Posterior cingulate gyrus (tissue), 11 donors: ENCODE measurements at regions not wholly inside any gene's neighbourhood (a gene's known extent, or its start where the extent isn't known, plus 50 kb on each side); places are given as distances from the start of the nearest gene placed in this dataset.

Experiments
- DNase-seq, 10 donors: peaks; one replicate each; pipeline versions ENCODE4 v3.0.0 to v3.0.0-alpha.2; 2020 to 2021; ENCODE audit warnings: mixed read lengths in 3 of 10
- intact Hi-C: fragments of 100-400 bp; cut with DNase I; formaldehyde crosslinking; loops from one replicate; pipeline ENCODE4 v1.15.1; 2023

DNA sequence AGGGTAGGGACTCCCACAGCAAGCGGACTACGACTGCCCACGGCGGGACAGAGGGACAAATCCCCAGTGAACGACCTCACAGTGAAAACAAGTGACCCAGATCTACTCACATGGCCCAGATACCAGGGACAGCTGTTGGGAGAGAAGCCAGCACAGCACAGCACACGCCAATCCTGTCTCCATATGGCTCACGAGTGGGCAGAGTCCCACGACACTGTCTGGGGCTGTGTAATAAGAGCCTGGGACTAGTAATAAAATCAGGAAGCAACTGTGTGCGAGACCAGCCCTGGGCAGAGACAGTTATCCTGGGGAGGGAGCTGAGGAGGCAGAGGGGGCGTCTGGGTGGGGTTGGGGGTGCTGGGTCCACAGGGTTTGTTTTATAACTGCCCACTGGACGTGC lies 385.0 kb downstream of the CTTN start:
- DNase-seq = peak in 2 of 10 donors; percentile 17 to 75

DNA sequence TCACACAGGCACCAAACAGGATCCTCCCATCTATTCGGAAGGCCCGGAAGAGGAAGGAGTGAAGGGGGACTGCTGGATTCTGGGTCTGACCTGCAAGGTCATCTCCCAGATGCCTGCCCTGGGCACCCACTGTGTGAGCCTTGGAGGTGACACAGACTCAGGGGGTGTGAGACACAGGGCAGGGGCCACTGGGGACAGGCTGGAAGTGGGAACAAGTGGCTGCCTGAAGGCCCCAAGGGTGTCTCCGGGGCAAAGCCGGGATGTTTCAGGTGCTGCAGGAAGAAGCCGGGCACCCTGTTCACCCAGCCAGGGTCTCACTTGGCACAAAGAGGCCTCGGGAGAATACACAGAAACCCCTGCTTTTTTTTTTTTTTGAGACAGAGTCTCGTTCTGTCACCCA lies 385.5 kb downstream of the CTTN start:
- intact Hi-C loops = no loop called here
- no peak for DNase-seq

More for the DNA sequence above, 385.0 kb downstream of the CTTN start:
- intact Hi-C loops = no loop called here

DNA sequence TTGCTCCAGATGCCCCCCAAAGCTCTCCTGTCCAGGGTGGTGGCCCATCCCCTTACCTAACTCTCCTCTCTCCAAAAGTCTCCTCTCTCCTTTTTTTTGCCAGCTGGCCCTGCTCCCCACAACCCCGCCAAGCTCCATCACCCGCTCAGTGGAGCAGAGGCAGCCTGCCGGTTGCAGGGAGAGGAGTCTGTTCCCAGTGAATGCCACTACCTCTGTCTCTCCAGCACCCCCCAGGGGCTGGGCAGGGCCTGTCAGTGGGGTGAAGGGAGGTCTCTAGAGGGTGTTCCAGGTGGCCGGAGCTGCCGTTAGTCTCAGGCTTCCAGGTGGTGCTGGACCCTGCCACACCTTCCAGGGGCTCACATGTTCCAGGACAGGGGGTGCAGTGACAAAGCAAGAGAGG lies 387.0 kb downstream of the CTTN start:
- no peak for DNase-seq
- intact Hi-C loops = no loop called here

DNA sequence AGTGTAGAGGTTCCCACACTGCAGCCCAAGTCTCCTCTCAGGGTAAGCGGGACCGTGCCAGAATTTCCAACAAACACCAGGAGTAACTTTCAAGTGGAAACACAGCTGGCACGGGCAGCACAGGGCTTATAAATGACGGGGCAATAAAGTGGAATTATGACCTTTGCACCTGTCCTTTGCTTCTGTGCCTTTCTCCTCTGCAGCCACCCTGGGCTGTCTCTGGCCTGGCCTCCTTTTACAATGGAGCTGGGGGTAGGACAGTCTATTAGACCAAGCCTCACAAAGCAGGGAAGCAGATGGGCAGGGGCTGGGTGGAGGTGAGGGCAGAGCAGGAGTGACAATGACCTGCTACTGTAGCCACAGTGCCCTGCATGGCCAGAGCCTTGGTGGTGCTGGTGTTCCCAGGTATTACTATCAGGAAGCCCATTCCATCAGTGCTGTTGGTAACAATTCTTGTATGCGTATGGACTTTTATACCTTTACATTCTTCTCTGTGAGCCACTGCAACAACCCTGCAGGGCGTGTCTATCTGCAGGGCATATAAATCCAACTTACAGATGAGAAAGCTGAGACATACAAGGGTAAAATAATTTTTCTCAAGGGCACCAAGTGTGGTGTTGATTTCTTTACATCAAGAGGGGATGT lies 387.8 kb downstream of the CTTN start:
- intact Hi-C loops = no loop called here

DNA sequence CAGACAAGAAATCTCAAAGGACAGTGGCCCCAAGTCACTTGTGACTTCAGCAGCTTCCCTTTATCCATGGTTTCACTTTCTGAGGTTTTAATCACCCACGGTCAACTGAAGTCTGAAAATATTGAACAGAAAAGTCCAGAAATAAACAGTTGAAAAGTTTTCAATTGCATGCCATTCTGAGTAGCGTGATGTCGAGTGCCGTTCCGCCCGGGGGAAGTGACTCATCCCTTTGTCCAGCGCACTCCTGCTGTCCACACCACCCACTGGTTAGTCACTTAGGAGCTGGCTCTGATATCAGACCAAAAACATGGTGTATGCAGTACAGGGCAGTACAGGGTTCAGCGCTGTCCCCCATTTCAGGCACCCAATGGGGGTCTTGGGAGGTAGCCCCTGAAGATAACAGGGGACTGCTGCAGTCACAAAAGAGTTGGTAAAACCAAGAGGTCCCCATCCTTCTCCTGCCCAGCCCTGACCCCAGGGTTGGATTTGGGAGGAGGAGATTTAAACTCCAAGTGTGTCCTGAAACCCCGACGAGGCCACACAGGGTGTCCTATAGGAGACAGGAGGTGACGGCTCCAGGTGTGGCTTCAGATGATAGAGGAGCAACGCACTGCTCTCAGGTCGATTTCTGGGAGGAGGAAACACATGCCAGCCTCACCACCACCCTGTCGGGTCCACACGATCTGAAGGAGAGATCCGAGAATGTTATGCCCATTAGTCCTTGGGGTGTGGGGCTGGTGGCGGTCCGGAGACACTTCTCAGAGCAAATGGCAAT lies 390.1 kb downstream of the CTTN start:
- peak in 1 of 10 donors; percentile 82 for DNase-seq
- intact Hi-C loops = no loop called here

More for the DNA sequence above, 387.8 kb downstream of the CTTN start:
- no peak for DNase-seq

DNA sequence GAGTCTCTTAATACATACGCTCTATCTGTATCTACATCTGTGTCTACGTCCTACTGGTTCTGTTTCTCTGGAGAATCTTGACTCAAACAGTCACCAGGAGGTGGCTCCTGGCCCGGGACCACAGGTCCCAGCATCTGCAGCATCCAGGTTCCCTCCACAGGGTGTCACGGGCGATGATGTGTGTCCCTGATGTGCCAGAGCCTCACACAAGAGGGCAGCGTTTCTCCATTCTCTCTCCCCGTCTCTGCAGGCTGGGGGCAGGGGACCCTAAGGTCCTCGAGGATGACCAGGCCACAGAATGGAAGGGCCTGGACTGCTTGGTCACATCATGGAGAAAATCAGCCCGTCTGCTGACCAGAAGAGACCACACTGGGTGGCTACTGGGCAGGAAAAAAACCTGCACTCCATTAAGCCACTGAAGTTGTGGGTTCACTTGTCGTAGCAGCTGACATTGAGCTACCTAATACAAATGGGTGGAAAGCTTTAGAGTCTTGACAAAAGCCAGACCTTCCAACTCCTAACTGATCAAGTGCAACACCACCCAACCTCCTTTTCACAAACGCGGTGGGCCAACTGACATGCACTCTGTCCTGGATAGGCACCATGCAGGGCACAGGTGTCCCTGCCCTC lies 392.5 kb downstream of the CTTN start:
- no peak for DNase-seq
- intact Hi-C loops = no loop called here

DNA sequence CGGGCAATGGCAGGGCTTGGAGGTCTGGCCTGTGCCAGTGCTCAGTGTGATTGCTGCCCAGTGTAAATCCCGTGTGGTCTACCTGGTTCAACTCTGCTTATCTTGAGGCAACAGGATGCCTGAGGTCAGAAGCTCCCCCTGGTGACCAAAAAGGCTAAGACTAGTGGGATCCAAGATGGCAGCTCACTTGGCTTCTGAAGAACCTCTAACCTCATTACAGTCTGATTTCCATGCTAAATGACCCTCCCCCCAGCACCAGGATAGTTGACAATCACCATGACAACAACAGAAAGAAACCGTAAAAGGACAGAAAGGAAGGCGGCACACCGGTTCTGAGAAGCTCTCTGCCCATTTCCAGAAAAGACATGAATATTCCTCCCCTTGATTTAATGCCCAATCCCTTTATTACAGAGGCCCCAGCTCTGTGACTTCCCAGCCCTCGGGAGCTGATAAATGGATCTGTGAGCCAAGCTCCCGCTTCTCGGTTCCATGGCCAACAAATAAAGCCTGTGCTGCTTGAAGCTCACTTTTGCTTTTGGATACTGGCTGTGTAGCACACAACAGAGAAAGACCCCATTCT lies 398.4 kb downstream of the CTTN start:
- intact Hi-C loops = no loop called here
- DNase-seq = no peak

DNA sequence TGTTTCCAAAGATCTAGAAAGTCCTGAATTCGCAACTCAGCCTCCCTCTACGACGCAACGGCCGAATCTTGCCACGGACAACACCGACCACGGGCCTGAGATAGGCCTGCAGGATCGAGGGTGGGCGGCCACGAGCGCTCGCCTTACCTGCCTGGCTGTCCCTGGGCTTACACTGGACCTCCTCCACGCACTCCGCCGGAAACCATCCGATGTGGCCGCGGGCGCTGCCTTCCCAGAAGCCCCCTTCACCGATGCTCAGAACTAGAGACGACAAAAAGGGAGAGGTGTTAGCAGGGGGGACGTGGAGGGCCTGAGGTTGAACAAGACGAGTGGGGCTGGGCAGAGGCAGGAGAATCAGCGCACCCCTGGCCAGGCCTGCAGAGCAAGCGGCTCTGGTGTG lies 400.0 kb downstream of the CTTN start:
- peak in 2 of 10 donors; percentile 70 to 82 for DNase-seq
- intact Hi-C loops = no loop called here

DNA sequence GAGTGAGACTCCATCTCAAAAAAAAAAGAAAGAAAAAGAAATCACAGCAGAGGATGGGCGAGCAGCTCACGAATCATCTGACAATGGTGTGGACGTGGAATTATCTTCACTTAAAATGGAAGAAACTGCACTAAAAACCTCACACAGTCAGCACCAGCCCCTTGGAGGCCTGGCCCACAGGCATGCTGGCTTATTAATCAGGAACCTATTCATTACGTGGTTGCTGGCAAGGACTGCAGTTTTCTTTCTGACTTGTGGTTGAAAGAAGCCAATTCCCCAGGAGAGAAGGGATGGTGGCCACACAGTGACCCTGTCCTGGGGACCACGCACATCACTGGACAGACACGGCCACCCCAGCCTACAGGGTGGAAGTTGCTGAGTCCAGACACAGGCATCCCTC lies 401.1 kb downstream of the CTTN start:
- intact Hi-C loops = no loop called here
- DNase-seq = peak in 1 of 10 donors; percentile 56

DNA sequence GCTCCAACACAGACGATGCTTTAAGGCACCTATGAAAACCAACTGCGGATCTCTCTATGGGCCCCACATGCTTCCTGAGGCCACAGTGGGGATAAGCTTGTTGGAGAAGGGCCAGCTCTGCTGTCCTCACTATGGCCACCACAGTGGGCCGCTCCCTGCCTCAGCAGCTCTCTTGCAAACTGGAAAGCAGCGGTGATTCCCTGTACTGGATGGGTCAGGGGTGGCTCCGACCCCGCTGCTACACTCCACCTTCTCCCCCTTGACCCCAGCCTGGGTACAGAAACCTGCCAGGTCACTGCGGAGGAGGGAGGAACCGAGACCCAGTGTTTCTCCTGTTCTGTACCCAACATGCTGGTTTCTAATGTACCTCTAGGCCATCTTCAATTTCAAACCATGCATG lies 403.9 kb downstream of the CTTN start:
- intact Hi-C loops = no loop called here
- DNase-seq = peak in 1 of 10 donors; percentile 54

DNA sequence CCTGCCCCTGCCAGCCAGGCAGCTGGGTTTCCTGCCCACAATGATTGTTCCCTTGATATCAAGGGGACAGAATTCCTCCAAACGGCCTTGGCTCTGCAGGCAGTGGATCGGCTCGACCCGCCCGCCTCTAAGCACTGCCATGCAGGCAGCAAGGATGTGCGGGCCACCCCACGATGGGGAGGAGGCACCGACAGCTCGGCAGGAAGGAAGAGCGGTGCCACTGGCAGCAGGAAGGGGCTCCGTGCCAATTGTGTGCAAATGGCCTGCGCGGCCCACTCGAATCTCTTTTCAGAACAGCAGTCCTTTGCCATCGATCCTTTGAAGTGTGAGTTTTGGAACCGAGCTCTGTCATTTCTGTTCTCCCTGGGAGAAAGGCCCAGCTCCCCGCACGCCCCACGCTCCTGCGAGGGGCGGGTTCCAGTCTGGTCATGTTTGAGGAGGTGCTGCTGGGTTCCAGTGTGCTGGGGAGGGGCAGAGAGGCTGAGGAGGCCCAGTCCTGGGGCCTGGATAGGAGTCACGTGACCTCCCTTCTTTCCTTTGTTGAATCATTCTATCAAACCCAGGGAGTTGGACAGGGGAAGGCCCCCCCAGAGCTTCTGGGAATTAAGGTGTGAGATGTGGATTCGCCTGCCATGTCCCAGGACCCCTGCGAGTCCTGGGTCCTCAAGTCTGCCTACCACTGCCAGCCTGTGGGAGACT lies 406.0 kb downstream of the CTTN start:
- intact Hi-C loops = no loop called here
- DNase-seq = peak in 8 of 10 donors; percentile 42 to 94 (median 63)

DNA sequence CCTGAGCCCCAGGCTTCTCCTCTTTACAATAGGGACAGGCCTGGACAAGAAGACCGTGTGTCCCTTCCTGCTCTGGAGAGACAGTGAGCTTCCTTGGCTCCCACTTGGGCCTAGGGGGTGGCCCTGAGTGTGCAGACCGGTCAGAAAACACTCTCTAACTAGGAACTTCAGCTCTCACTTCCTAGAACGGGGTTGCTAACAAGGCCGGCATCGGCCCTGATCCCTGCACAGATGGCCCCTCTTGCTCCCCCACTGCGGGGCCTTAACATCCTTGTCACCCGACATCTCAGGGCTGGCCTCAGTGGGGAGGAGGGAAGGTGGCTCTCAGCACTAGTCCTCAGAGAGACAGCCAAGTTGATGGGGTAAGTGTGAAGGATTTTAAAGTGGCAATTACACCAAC lies 406.9 kb downstream of the CTTN start:
- intact Hi-C loops = no loop called here
- DNase-seq = peak in 2 of 10 donors; percentile 52 to 77

DNA sequence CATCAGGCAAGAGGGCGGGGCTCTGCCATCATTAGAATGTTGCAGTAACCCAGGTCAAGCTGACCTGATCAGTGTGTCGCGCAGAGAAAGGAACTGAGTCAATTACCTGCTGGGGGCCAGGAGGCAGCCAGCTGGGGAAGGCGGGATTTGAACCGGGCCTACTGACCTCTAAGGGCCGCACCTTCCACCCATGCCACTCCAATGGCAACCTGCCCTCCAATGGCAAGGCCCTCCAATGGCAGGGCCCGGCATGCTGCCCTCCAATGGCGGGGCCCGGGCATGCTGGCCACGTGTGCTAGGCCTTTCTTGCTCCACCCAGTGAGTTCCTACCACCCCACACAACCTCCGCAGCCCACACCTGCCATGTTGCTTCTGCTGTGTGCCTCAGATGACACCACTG lies 407.6 kb downstream of the CTTN start:
- DNase-seq = peak in 2 of 10 donors; percentile 43 to 56
- intact Hi-C loops = no loop called here

DNA sequence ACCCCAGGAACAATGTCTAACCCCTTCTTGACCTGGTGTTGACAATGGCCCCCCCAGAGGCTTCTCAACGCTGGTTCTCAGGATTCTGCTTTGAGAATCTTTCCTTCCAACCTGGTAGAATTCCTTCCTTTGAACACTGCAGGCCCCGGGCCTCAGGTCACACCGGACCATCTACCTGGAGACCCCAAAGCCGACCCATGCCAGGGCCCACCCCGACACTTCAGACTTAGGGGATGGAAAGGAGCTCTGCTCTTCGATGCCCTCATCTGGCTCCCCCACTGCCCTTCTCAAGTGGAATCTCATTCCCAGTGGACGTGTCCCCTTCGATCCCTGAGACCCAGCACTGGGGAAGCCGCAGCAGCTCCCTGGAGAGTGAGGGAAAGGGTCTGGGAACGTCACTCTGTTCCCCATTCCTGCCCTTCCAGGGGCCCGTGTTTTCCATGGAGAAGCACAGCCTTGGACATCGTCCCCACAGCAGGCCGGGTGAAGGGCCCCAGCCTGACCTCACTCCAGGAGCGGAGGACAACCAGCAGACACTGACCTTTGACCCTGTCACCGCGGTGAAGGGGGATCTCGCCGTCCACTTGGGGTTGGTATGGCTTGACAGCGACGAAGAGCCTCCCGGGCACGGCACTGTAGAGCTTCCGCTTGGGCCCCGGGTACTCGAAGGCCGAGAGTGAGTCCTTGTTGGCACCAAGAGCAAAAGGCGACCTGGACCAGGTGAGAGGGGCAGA lies 408.3 kb downstream of the CTTN start:
- peak in 3 of 10 donors; percentile 39 to 61 (median 59) for DNase-seq
- intact Hi-C loops = no loop called here

DNA sequence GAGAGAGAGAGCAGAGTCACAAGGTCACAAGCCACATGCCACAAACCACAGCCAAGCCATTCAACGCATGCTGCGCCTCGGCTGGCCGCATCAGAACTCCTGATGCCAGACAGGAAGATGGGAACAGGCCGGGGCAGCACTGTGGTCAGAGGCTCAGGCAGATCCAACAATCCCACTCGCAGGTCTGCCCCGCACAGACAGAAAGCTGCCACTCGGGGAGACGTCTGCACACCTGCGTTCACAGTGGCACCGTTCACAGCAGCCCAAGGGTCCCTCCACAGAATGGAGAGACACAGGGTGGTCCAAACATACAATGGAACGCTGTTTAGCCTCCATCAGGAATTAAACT lies 408.8 kb downstream of the CTTN start:
- intact Hi-C loops = no loop called here
- DNase-seq = peak in 3 of 10 donors; percentile 56 to 65 (median 63)

DNA sequence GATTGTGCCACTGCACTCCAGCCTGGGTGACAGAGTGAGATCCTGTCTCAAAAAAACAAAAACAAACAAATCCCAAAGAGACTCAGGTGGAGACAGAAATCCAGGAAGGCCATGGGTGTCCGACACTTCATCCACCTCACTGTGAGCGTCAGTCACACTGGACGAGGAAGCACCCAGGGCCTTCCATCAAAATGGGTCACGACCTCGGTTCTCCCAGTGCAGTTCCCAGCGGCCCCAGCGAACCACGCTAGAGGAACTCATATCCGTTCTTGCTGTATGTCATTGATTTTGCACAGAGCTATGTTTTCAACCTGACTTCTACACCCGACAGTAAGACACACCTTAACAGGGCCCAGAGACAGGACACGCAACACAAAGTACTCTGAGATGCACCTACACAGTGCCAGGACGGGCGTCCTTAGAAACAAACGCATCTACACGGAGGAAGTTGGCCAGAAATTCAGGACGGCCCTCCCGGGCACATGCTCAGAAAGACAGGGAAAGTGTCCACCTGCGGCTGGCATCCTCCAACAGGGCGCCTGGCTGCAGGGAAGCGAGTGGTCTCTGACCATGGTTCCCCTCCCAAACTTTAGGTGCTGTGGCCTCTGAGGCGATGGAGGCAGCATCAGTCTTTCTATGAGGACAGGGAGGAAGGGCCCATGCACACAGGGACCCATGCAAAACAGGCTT lies 410.5 kb downstream of the CTTN start:
- DNase-seq = peak in 3 of 10 donors; percentile 62 to 80 (median 67)
- intact Hi-C loops = no loop called here

DNA sequence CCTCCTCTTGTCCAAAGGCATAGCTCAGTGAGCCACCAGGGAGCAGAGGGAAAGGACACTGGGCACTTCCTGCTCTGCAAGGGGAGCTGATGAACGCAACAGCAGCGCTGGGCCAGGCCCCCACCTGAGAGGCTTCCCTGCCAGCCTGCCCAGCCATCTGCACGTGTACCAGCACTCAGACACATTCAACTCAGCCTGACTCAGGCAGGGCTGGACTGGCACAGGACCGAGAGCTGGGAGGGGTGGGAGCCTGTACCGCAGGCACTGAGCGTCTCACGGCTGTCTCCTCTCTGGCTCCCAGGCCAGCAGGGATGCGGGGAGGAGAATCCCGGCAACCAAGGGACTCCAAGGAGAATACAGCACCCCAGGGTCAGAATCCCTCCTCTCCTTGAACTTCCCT lies 411.8 kb downstream of the CTTN start:
- peak in 6 of 10 donors; percentile 48 to 93 (median 76) for DNase-seq
- intact Hi-C loops = no loop called here

DNA sequence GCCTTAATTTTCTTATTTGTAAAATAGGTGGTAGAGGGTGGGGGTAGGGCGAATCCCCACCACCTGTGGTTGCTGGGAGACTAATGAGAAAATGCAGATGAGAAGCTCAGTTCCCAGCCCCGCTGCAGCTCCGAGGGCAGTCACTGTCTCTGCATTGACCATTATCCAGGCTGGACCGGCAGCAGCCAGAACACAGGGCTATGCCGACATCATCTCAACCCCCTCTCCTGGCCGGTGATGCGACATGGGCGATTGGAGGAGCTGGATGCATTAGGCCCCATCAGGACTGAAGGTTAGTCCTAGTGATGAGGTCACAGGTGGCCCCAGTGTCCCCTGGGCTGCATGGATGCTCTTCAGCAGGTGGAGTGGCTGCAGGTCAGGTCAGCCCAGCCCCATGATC lies 412.4 kb downstream of the CTTN start:
- DNase-seq = peak in 3 of 10 donors; percentile 28 to 66 (median 59)
- intact Hi-C loops = no loop called here

DNA sequence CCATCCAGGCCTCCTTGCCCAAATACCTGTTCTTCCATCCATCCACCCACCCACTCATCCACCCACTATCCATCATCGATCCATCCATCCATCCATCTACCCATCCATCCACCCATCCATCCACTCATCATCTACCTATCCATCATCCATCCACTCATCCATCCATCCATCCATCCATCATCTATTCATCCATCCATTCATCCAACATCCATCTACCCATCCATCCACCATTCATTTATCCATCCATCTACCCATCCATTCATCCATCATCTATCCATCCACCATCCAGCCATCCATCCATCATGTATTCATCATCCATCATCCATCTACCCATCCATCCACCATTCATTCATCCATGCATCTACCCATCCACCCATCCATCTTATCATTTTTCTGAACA lies 413.2 kb downstream of the CTTN start:
- intact Hi-C loops = no loop called here
- no peak for DNase-seq
